ENCODE measurements at regions not wholly inside any gene's neighbourhood (a gene's known extent, or its start where the extent isn't known, plus 50 kb on each side); places are given as distances from the start of the nearest gene placed in this dataset.
A peak's percentile ranks its signal among the peaks of the same experiment; 100 is the strongest.

GRCh38 chr2:100222844-100223243 is 80.5 kb upstream of the AFF3 start:
- no peak for DNase-seq (ENCODE audit: low spot score)

- DNase-seq (ENCODE audit: low spot score): no peak
Measured at GRCh38 chr2:100218552-100218951, 76.2 kb upstream of the AFF3 start.

- DNase-seq (ENCODE audit: low spot score): no peak
Measured at GRCh38 chr2:100217323-100217722, 74.9 kb upstream of the AFF3 start.

- DNase-seq (ENCODE audit: low spot score): no peak
Measured at GRCh38 chr2:100216015-100216414, 73.6 kb upstream of the AFF3 start.

GRCh38 chr2:100215371-100215770 is 73.0 kb upstream of the AFF3 start:
- no peak for DNase-seq (ENCODE audit: low spot score)

- DNase-seq (ENCODE audit: low spot score): no peak
Measured at GRCh38 chr2:100214265-100214971, 72.0 kb upstream of the AFF3 start.

GRCh38 chr2:100213595-100213994 is 71.2 kb upstream of the AFF3 start:
- DNase-seq (ENCODE audit: low spot score): no peak

GRCh38 chr2:100212850-100213249 is 70.5 kb upstream of the AFF3 start:
- no peak for DNase-seq (ENCODE audit: low spot score)

- DNase-seq (ENCODE audit: low spot score): no peak
Measured at GRCh38 chr2:100211521-100211920, 69.1 kb upstream of the AFF3 start.

GRCh38 chr2:100208141-100208770 is 65.9 kb upstream of the AFF3 start:
- DNase-seq (ENCODE audit: low spot score): no peak

GRCh38 chr2:100207411-100207885 is 65.1 kb upstream of the AFF3 start:
- DNase-seq (ENCODE audit: low spot score): no peak

GRCh38 chr2:100206731-100207255 is 64.4 kb upstream of the AFF3 start:
- no peak for DNase-seq (ENCODE audit: low spot score)

- DNase-seq (ENCODE audit: low spot score): no peak
Measured at GRCh38 chr2:100205174-100205573, 62.8 kb upstream of the AFF3 start.

GRCh38 chr2:100202567-100202966 is 60.2 kb upstream of the AFF3 start:
- DNase-seq (ENCODE audit: low spot score): no peak

- no peak for DNase-seq (ENCODE audit: low spot score)
Measured at GRCh38 chr2:100200985-100201384, 58.6 kb upstream of the AFF3 start.

- DNase-seq (ENCODE audit: low spot score): no peak
Measured at GRCh38 chr2:100199421-100199820, 57.0 kb upstream of the AFF3 start.

GRCh38 chr2:100198461-100199230 is 56.3 kb upstream of the AFF3 start:
- no peak for DNase-seq (ENCODE audit: low spot score)

GRCh38 chr2:100197631-100198153 is 55.3 kb upstream of the AFF3 start:
- no peak for DNase-seq (ENCODE audit: low spot score)

GRCh38 chr2:100196786-100197494 is 54.5 kb upstream of the AFF3 start:
- DNase-seq (ENCODE audit: low spot score): no peak

GRCh38 chr2:100195942-100196341 is 53.6 kb upstream of the AFF3 start:
- DNase-seq (ENCODE audit: low spot score): peak; percentile 52

- no peak for DNase-seq (ENCODE audit: low spot score)
Measured at GRCh38 chr2:100194951-100195350, 52.6 kb upstream of the AFF3 start.

- DNase-seq (ENCODE audit: low spot score): peak; percentile 43
Measured at GRCh38 chr2:100193291-100193710, 50.9 kb upstream of the AFF3 start.

All from H4 (cell line).